Neutrophil (primary cell): ENCODE measurements at regions not wholly inside any gene's neighbourhood (a gene's known extent, or its start where the extent isn't known, plus 50 kb on each side); places are given as distances from the start of the nearest gene placed in this dataset.

ENCODE experiments used
- H3K27ac ChIP-seq: fragments of 200-600 bp; sonication (generic); 2 replicates; pipeline ENCODE4 v1.5.1; 2016; ENCODE audit warnings: mild to moderate bottlenecking, moderate library complexity
- H3K27me3 ChIP-seq: fragments of 200-600 bp; sonication (generic); 2 replicates; pipeline ENCODE4 v1.6.0; 2016; ENCODE audit warnings: mild to moderate bottlenecking
- H3K36me3 ChIP-seq: fragments of 200-600 bp; sonication (generic); 2 replicates; pipeline ENCODE4 v1.5.1; 2017
- H3K4me1 ChIP-seq, 2 experiments: fragments of 200-600 bp in 1 of 2; sonication (generic) in 1 of 2; 1 replicate in 1 of 2; 2 replicates in 1 of 2; pipeline versions ENCODE4 v1.5.1 to v1.6.1; 2013 to 2016; ENCODE audit warnings: low read depth in 1 of 2, low read length in 1 of 2, mild to moderate bottlenecking in 1 of 2, moderate library complexity in 1 of 2; ENCODE audit not compliant: control insufficient read depth in 1 of 2, insufficient read depth in 1 of 2
- H3K4me3 ChIP-seq, 2 experiments: fragments of 200-600 bp in 1 of 2; sonication (generic) in 1 of 2; 1 replicate in 1 of 2; 2 replicates in 1 of 2; pipeline ENCODE4 v1.5.1; 2013 to 2016; ENCODE audit warnings: low read depth in 1 of 2, low read length in 1 of 2, mild to moderate bottlenecking in 1 of 2, moderate library complexity in 1 of 2
- H3K9me3 ChIP-seq: fragments of 200-600 bp; sonication (generic); 2 replicates; pipeline ENCODE4 v1.5.1; 2016
- TF ChIP-seq, protein P1 (sequence below): fragments of 200-600 bp; sonication (generic); IDR thresholded peaks from 2 replicates; pipeline ENCODE4 v1.5.1; 2016; ENCODE audit warnings: antibody characterized with exemption

DNA sequence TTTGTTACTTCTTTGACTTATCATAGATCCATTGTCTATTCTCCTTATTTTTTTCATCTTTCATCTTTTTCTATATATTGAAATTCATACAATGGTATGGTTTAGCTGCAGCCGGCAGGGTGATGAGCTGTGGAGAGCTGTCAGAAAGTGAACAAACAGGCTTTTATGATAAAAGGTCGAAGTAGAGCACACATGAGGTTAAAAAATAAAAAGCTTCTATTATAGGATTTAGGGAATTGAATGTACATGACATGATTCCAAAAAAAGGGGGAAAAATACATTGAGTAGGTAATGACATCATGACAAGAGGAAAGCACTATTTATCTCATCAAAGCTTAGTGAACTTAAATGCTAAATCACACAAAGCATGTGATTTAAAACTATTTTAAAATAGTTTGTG lies 884.8 kb downstream of the METTL15 start:
- Histone ChIP-seq H3K27me3 (no peaks in the 10 kb centered on the region), H3K4me1 (no peaks in the 10 kb centered on the region), H3K4me3 (no peak overlapping the region), H3K27ac (no peak overlapping the region), H3K9me3 (no peaks in the 10 kb centered on the region), H3K36me3 (no peaks in the 10 kb centered on the region)
- TF ChIP-seq, protein P1, sequence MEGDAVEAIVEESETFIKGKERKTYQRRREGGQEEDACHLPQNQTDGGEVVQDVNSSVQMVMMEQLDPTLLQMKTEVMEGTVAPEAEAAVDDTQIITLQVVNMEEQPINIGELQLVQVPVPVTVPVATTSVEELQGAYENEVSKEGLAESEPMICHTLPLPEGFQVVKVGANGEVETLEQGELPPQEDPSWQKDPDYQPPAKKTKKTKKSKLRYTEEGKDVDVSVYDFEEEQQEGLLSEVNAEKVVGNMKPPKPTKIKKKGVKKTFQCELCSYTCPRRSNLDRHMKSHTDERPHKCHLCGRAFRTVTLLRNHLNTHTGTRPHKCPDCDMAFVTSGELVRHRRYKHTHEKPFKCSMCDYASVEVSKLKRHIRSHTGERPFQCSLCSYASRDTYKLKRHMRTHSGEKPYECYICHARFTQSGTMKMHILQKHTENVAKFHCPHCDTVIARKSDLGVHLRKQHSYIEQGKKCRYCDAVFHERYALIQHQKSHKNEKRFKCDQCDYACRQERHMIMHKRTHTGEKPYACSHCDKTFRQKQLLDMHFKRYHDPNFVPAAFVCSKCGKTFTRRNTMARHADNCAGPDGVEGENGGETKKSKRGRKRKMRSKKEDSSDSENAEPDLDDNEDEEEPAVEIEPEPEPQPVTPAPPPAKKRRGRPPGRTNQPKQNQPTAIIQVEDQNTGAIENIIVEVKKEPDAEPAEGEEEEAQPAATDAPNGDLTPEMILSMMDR = no peak

DNA sequence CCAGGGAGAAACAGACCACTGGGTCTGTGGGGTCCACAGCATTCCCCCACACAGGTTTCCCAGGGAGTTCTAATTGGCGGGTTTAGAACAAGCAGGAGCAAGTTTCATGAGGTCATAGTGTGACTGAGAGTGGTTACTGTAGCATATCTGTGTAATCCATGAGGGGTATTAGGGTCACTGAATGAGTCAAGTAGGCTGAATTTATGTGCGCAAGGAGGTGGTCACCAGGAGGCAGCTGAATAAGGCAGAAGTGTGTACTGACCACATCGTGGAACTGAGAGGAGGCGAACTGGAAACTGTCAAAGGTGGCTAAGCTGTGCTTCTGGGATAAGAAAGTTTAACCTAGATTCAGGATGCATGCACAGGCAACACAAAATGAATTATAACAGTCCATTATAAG lies 876.0 kb downstream of the METTL15 start:
- Histone ChIP-seq H3K27me3 (no peaks in the 10 kb centered on the region), H3K4me1 (no peaks in the 10 kb centered on the region), H3K9me3 (no peaks in the 10 kb centered on the region), H3K27ac (no peak overlapping the region), H3K4me3 (no peak overlapping the region), H3K36me3 (no peaks in the 10 kb centered on the region)
- TF ChIP-seq, protein P1 = no peak

DNA sequence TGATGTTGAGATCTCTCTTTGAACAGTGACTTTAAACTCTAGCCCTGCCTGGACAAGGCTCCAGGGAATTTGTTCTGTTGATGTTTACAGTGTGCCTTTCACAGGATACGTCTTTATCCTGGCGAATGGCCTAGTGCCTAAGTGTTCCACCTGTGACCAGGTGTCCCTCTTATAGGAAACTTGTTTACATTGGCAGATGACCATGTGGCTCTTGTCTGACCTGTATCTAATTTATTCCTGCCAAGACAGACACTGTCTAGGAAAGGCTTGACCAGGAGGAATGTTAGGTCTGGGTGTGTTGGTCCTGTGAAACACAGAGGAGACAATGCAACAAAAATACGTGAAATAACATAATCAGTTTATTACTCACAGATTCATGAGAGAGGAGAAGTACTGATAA lies 875.6 kb downstream of the METTL15 start:
- H3K9me3 ChIP-seq = no peaks in the 10 kb centered on the region
- H3K4me3 ChIP-seq = no peak overlapping the region
- H3K36me3 ChIP-seq = no peaks in the 10 kb centered on the region
- H3K27me3 ChIP-seq = no peaks in the 10 kb centered on the region
- no peaks in the 10 kb centered on the region for H3K4me1 ChIP-seq
- TF ChIP-seq, protein P1 = no peak
- no peak overlapping the region for H3K27ac ChIP-seq

DNA sequence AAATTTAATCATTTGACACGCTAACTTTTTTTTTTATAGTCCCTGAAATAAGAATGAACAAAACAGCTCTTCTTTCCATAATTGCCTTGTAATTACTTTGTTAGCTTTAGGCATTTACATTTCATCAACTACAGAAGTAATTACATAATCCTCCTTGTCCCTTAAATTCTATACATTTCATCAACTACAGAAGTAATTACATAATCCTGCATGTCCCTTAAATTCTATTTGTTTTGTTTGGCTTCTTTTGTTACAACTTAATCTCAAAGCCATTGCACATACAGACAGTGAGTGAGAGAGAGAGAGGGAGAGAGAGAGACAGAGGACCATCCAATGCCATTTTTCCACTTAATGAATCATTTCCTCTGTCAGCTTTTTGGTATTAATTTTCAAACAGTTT lies 873.2 kb downstream of the METTL15 start:
- no peaks in the 10 kb centered on the region for H3K4me1 ChIP-seq
- H3K27ac ChIP-seq = no peak overlapping the region
- H3K27me3 ChIP-seq = no peaks in the 10 kb centered on the region
- no peaks in the 10 kb centered on the region for H3K36me3 ChIP-seq
- no peaks in the 10 kb centered on the region for H3K9me3 ChIP-seq
- TF ChIP-seq, protein P1 = no peak
- no peak overlapping the region for H3K4me3 ChIP-seq

DNA sequence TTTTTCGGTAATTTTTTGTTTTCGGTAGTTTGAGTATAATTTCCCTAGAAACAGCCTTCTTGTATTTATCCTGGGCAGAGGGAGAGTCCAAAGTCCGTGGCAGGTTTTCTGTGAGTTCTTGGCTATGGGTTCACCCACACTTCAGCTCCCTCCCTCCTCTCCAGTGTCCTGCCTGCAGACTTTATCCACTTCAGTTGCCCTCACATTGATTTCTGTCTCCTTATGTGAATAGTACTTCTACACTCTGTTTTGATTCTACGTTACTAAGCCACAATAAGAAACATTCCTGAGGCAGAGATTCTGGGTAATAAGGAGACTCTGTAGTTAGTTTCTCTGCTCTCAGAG lies 868.6 kb downstream of the METTL15 start:
- no peaks in the 10 kb centered on the region for H3K4me1 ChIP-seq
- no peaks in the 10 kb centered on the region for H3K36me3 ChIP-seq
- H3K27ac ChIP-seq = no peak overlapping the region
- no peaks in the 10 kb centered on the region for H3K9me3 ChIP-seq
- TF ChIP-seq, protein P1 = no peak
- no peak overlapping the region for H3K4me3 ChIP-seq
- H3K27me3 ChIP-seq = no peaks in the 10 kb centered on the region
